OCI-LY7 (cell line): ENCODE measurements at regions not wholly inside any gene's neighbourhood (a gene's known extent, or its start where the extent isn't known, plus 50 kb on each side); places are given as distances from the start of the nearest gene placed in this dataset.

Experiments used
- BruUV-seq: library from RNA; stranded (reverse); fragments of 400-500 nt; replicated peaks from 2 replicates; lab custom pipeline; 2021; lab: Mats Ljungman, UMichigan
- CTCF ChIA-PET: fragments of 300-600 bp; sonication (Branson Sonifier 250); formaldehyde crosslinking; loops from one replicate; lab custom pipeline; 2022; ENCODE audit warnings: antibody characterized with exemption; ENCODE audit not compliant: unreplicated experiment; lab: Charles Lee
- POLR2A ChIA-PET: fragments of 300-600 bp; sonication (Branson Sonifier 250); formaldehyde crosslinking; loops from one replicate; lab custom pipeline; 2022; ENCODE audit warnings: antibody characterized with exemption; lab: Charles Lee
- DNase-seq: peaks from one replicate; pipeline ENCODE4 v3.0.0-alpha.2; 2015; ENCODE audit warnings: low spot score
- H2AFZ ChIP-seq: fragments of 200-600 bp; sonication (generic), shearing (Covaris generic); 2 replicates; pipeline ENCODE4 v1.6.1; 2014; ENCODE audit warnings: mild to moderate bottlenecking, antibody characterized with exemption, low read length, moderate library complexity
- H3K27ac ChIP-seq: fragments of 200-600 bp; sonication (generic); 2 replicates; pipeline ENCODE4 v1.5.1; 2014; ENCODE audit warnings: mixed run types, low read depth, mild to moderate bottlenecking, moderate library complexity, low read length, inconsistent platforms; ENCODE audit not compliant: poor library complexity, severe bottlenecking
- H3K36me3 ChIP-seq: fragments of 200-600 bp; sonication (generic); 2 replicates; pipeline ENCODE4 v1.6.1; 2014; ENCODE audit warnings: mild to moderate bottlenecking, antibody characterized with exemption, low read length, moderate library complexity, mixed read lengths; ENCODE audit not compliant: insufficient read depth
- H3K4me1 ChIP-seq: fragments of 200-600 bp; sonication (generic); 2 replicates; pipeline ENCODE4 v1.5.1; 2014; ENCODE audit warnings: mild to moderate bottlenecking, low read length; ENCODE audit not compliant: insufficient read depth, poor library complexity, severe bottlenecking
- H3K4me2 ChIP-seq: fragments of 200-600 bp; sonication (generic); 2 replicates; pipeline ENCODE4 v1.6.1; 2014; ENCODE audit warnings: mild to moderate bottlenecking, low read length
- H3K4me3 ChIP-seq: fragments of 200-600 bp; sonication (generic); 2 replicates; pipeline ENCODE4 v1.5.1; 2014; ENCODE audit warnings: mild to moderate bottlenecking, low read depth, low read length; ENCODE audit not compliant: poor library complexity, severe bottlenecking
- H3K79me2 ChIP-seq: fragments of 200-600 bp; sonication (generic); 2 replicates; pipeline ENCODE4 v1.6.1; 2016; ENCODE audit warnings: low read depth, mild to moderate bottlenecking, low read length, moderate library complexity, mixed read lengths; ENCODE audit not compliant: insufficient read depth
- H3K9me2 ChIP-seq: fragments of 200-600 bp; sonication (generic); 2 replicates; pipeline ENCODE4 v1.6.1; 2016; ENCODE audit warnings: mild to moderate bottlenecking, low read length, mixed read lengths; ENCODE audit not compliant: insufficient read depth
- H3K9me3 ChIP-seq: fragments of 200-600 bp; sonication (generic); 2 replicates; pipeline ENCODE4 v1.6.1; 2014; ENCODE audit warnings: mild to moderate bottlenecking, mixed run types, low read length, mixed read lengths
- H4K20me1 ChIP-seq: fragments of 200-600 bp; sonication (generic); 2 replicates; pipeline ENCODE4 v1.6.1; 2014; ENCODE audit warnings: mild to moderate bottlenecking, antibody characterized with exemption, low read length, moderate library complexity, mixed read lengths; ENCODE audit not compliant: insufficient read depth
- EZH2phosphoT487 ChIP-seq: fragments of 200-600 bp; sonication (generic); IDR thresholded peaks from 2 replicates; pipeline ENCODE4 v1.6.1; 2018; ENCODE audit warnings: low read depth, borderline replicate concordance, mild to moderate bottlenecking, mixed run types, antibody characterized with exemption, low read length, moderate library complexity, mixed read lengths
- intact Hi-C: fragments of 100-400 bp; cut with micrococcal nuclease; formaldehyde crosslinking; loops from one replicate; pipeline ENCODE4 v1.10.0; 2022; ENCODE audit not compliant: unreplicated experiment
- TF ChIP-seq, protein P1 (sequence below): fragments of 200-600 bp; sonication (generic); conservative IDR thresholded peaks from 2 replicates; pipeline ENCODE4 v1.5.1; 2014; ENCODE audit warnings: mild to moderate bottlenecking, antibody characterized with exemption, low read length, moderate library complexity, mixed read lengths

DNA sequence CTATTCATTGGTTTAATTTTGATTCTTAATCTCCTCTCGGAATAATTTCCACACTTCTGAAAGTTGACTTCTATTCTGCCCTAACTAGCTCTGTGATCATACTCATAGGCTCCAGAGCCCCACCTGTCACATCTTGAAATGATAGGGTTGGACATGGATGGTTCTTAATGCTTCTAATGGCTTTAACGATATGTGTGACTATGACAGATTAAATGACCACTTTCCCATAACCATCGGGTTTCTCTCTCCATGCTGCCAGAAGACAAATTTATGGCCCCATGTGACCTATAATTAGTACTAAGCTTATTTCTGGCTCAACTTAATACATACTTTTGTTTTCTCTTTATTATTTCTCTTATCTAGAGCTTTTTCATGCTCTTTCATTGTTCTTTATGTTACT is 251.1 kb upstream of the TUT7 start:
- POLR2A ChIA-PET, result interaction anchor here (0.7 kb wide), 1 partner anchor 1197 kb away, joined by 3 read pairs; no protein-coding TSS in a partner anchor

DNA sequence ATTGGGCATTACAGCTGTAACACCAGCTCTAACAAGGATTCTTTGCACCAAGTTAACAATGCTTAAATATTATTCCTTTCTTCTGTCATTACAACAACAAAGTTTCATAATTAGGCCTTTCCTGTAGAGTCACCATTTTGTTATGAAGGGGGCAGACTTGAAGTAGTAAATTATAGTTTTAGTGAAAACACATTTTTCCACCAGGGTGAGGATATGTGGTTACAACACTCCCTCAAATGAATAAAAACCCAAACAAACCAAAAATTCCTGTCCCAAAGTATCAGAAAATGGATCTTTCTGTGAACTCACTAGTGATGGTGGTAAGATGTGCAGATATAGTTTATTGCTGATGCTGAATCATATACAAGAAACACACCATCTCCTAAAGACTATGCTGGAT is 250.5 kb upstream of the TUT7 start:
- CTCF ChIA-PET, result no interaction called here
- POLR2A ChIA-PET, result no interaction called here
- H3K9me3 ChIP-seq, result no peaks in the 10 kb centered on the region

More for the DNA sequence above, 251.1 kb upstream of the TUT7 start:
- no peaks in the 10 kb centered on the region for H3K9me2 ChIP-seq
- intact Hi-C loops, result no loop called here
- H4K20me1 ChIP-seq, result no peaks in the 10 kb centered on the region
- BruUV-seq, result no TSS peak
- no peak for TF ChIP-seq EZH2phosphoT487
- TF ChIP-seq, protein P1, sequence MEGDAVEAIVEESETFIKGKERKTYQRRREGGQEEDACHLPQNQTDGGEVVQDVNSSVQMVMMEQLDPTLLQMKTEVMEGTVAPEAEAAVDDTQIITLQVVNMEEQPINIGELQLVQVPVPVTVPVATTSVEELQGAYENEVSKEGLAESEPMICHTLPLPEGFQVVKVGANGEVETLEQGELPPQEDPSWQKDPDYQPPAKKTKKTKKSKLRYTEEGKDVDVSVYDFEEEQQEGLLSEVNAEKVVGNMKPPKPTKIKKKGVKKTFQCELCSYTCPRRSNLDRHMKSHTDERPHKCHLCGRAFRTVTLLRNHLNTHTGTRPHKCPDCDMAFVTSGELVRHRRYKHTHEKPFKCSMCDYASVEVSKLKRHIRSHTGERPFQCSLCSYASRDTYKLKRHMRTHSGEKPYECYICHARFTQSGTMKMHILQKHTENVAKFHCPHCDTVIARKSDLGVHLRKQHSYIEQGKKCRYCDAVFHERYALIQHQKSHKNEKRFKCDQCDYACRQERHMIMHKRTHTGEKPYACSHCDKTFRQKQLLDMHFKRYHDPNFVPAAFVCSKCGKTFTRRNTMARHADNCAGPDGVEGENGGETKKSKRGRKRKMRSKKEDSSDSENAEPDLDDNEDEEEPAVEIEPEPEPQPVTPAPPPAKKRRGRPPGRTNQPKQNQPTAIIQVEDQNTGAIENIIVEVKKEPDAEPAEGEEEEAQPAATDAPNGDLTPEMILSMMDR, result no peak
- H3K4me1 ChIP-seq, result no peaks in the 10 kb centered on the region
- no peaks in the 10 kb centered on the region for H3K79me2 ChIP-seq
- CTCF ChIA-PET, result no interaction called here
- no peak for DNase-seq
- H3K4me2 ChIP-seq, result no peak overlapping the region
- no peaks in the 10 kb centered on the region for H3K36me3 ChIP-seq
- H3K9me3 ChIP-seq, result no peaks in the 10 kb centered on the region
- no peak overlapping the region for H3K4me3 ChIP-seq
- no peak overlapping the region for H2AFZ ChIP-seq
- no peak overlapping the region for H3K27ac ChIP-seq

DNA sequence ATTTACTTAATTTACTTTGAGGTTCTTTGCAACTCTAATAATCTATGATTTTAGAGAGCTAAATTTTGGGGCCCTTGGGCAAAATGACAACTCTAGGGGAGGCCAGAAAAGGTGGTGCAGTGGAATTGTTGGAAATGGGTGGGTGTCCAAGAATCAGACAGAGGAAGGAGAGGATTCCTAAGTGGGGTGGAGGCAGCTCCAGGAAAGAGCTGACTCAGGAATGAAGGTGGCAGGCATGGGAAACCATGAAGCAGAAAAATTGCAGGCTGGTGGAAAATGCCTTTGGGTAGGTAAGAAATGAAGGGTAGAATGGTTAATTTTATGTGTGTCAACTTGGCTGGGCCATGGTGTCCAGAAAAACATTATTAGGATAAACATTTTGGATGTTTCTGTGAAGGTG is 248.5 kb upstream of the TUT7 start:
- Histone ChIP-seq H3K4me2 (no peak overlapping the region), H3K27ac (no peak overlapping the region), H3K79me2 (no peaks in the 10 kb centered on the region), H3K4me1 (no peaks in the 10 kb centered on the region), H3K9me2 (no peaks in the 10 kb centered on the region), H2AFZ (no peak overlapping the region), H4K20me1 (no peaks in the 10 kb centered on the region), H3K9me3 (no peaks in the 10 kb centered on the region), H3K4me3 (no peak overlapping the region), H3K36me3 (no peaks in the 10 kb centered on the region)
- BruUV-seq, result no TSS peak
- no peak for TF ChIP-seq EZH2phosphoT487
- intact Hi-C loops, result no loop called here
- no peak for DNase-seq
- POLR2A ChIA-PET, result no interaction called here
- CTCF ChIA-PET, result no interaction called here

More for the DNA sequence above, 250.5 kb upstream of the TUT7 start:
- no peaks in the 10 kb centered on the region for H3K4me1 ChIP-seq
- no peak overlapping the region for H3K4me2 ChIP-seq
- no TSS peak for BruUV-seq
- H3K4me3 ChIP-seq, result no peak overlapping the region
- no peaks in the 10 kb centered on the region for H3K9me2 ChIP-seq
- no peaks in the 10 kb centered on the region for H3K79me2 ChIP-seq
- no peak for DNase-seq
- no peak for TF ChIP-seq EZH2phosphoT487
- TF ChIP-seq, protein P1, result no peak
- no peak overlapping the region for H2AFZ ChIP-seq
- H4K20me1 ChIP-seq, result no peaks in the 10 kb centered on the region
- intact Hi-C loops, result no loop called here
- H3K36me3 ChIP-seq, result no peaks in the 10 kb centered on the region
- no peak overlapping the region for H3K27ac ChIP-seq
